Stimulated activated CD8-positive, alpha-beta memory T cell treated with anti-CD3 and anti-CD28 coated beads, Interleukin-2, amount 100 ng/mL, for 1 hour (primary cell): ENCODE measurements at regions not wholly inside any gene's neighbourhood (a gene's known extent, or its start where the extent isn't known, plus 50 kb on each side); places are given as distances from the start of the nearest gene placed in this dataset.

Experiments used
- DNase-seq, 2 donors: peaks; one replicate each; pipeline ENCODE4 v3.0.0-alpha.2; 2020; ENCODE audit warnings: low read depth in 2 of 2

DNA sequence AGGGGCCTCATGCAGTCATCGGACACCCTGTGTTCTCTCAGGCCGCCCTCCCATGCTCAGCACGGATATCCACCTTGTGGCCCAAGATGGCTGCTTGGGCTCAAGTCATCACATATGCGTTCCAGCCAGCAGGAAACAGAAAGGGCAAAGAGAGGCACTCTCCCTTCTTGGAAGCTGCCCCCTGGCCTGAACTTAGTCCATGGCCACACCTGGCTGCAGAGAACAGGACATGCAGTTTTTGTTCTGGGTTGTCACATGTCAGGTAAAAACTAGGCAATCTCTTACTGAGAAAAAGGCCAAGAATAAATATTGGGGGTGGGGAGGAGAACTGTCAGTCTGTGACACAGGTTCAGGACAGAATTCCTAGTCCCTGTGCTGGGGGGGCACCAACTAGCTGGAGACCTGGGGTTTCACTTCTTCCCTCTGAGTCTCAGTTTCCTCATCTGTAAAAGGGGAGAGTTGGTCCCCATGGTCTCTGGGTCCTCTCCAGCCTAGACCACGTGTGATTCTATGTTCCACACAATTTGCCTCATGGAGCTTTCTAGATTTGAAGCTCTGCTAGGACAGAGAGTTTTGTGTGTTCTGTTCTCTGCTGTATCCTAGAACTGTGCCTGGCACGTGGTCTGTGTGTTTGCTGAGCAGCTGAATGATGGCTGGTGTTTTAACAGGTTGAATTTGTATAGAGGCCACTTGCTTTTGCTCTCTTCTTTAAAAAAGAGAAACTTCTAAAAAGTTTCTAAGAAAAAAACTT is 107.2 kb upstream of the ANO1 start:
- DNase-seq = no peak

DNA sequence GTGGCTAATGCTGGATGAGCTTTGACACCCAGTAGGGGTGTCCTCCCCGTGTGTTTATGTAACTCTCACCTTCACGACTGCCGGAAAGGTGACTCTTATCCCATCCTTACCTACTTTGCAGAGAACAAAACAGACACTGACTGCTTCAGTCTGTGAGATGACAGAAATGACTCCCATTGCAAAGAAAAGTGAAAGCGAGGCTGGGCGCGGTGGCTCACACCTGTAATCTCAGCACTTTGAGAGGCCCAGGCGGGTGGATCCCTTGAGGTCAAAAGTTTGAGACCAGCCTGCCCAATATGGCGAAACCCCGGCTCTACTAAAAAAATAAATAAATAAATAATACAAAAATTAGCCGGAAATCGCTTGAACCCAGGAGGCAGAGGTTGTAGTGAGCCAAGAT is 106.4 kb upstream of the ANO1 start:
- no peak for DNase-seq

DNA sequence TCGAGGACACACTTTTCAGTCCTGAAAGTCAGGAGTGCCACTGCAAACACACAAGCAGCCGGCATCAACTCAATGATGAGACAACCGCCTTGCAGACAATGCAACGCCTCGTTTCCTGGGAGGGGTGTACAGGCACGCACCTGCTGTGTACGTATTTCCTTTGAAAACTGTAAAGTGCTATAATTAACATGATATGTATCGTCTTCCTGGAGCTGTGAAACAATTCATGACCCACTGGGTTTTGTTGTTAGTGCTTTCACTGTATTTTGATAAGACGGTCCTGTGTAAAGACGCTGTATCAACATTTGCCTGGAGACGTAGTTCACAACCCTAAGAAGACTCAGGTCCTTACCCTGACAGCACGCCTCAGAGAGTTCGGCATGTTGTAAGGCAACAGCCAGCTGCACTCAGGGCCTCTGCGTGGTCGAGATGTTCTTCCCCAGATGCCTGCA is 105.7 kb upstream of the ANO1 start:
- no peak for DNase-seq

DNA sequence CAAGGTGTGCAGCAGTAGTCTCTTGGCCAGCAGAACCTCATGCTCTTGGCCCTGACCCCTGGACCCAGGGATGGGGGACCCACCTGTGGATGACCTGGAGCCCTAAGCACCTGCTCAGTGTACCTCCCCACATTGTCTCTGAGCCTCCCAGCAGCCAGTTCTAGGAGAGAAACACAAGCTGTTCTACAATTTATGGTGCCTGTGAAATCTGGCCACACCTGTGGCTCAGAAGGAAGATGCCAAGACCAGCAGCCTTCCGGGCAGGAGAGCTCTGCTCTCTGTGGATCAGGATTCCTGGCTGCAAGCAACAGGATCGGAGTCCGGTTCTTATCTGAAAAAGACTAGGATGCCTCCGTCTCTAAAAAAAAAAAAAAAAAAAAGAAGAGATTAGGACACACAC is 103.6 kb upstream of the ANO1 start:
- DNase-seq = no peak

DNA sequence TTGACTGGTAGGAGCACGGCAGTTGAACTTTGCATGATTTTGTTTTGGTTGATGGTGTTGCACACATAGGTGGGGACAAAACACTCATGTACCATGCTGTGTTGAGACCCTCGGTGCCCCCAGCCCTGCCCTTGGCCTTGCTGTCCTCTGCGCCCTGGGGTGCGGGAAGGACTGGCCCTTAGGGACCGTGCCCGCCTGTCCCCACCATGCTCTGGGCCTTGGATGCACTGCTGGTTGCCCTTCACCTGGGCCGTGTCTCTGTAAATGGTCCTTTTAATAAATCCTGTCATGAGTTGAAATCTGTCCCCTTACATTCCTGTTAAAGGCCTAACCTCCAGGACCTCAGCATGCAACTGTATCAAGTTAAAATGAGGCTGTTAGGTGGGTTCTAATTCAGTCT is 102.3 kb upstream of the ANO1 start:
- DNase-seq = no peak

DNA sequence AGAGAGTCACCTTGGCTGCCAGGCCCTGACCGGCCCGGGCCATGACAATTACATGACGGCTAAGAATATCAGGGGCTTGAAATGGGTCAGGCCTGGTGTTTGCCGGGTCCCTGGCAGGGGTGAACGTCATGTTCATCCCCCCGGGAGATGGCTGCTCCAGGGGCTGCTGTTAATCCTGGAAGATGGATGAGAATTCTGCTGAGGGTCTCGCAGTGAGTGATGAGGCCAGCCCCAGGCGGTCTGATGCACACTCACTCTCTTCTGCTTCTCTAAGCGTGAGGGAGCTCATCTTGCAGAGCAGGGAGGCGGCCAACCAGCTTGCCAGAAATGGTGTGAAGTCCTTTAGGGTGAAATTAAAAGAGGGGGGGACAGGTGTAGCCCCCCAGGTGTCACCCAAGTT is 101.3 kb upstream of the ANO1 start:
- DNase-seq = no peak

DNA sequence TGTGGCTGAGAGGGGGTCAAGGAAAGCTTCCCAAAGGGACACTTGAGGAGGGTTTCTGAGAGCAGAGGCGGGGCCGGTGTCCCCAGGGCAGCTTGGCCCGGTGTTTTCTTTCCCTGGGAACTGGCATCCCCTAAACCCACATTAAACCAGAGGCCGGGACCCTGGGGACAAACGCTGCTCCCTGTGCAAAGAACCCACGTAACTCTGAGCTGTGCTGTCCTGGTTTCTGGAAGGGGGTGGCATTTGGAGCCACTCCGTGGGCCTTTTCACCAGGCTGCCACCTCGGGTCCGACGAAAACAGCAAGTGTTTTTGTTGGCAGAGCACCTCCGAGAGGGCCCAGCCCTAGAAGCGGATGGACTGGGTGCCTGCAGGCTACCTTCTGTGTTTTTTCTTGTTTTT is 100.2 kb upstream of the ANO1 start:
- no peak for DNase-seq

DNA sequence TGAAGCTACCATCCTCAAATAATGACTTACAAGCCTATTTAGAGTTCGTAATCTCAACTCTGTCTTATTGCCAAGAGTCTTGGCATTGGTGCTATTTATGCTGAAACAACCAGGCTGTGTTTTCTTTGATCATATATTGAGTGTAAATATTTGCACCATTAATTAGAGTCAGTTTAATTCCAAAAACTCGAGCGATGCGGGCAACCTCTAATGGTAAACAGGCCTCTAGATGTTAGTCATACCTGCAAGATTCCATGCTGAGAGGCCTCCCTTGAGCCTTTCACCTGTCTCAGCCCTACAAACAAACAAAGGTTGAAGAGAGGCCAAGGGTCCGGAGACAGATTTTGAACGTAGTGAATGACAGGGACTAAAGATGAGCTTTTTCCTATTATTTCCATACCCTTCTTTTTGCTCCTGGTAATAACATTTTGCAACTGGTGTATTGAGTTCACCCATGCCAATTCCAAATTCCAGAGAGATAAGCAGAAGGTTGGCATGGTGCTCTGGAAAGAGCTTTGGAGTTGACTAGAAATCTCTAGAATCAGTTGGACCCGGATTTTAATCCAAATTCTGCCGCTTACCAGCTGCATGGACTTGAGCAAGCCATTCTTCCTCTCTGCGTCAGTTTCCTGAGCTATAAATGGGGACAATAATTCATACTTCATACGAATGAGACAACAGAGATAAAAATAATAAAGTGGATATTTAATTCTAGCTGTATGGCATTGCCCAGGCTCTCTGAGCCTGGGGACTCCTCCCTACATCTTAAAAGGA is 99.1 kb upstream of the ANO1 start:
- DNase-seq = no peak

DNA sequence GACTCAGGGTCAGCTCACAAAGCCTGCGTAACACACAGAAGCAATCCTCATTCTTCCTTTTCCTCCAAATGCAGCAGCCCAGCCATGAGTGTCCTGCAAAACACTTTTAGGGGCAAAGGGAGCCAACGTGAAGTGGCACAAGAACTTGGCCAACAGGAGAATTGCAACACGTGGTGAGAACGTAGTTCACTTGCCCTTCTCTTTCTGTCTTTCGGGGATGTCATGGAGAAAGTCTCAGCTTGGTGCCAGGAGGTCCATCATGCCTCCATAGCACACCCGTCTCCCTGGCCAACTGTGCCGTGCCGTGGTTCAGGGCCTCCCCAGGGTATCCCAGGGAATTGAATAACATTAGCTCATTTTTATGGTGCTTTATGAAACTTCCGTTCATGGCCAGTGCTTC is 98.5 kb upstream of the ANO1 start:
- no peak for DNase-seq

DNA sequence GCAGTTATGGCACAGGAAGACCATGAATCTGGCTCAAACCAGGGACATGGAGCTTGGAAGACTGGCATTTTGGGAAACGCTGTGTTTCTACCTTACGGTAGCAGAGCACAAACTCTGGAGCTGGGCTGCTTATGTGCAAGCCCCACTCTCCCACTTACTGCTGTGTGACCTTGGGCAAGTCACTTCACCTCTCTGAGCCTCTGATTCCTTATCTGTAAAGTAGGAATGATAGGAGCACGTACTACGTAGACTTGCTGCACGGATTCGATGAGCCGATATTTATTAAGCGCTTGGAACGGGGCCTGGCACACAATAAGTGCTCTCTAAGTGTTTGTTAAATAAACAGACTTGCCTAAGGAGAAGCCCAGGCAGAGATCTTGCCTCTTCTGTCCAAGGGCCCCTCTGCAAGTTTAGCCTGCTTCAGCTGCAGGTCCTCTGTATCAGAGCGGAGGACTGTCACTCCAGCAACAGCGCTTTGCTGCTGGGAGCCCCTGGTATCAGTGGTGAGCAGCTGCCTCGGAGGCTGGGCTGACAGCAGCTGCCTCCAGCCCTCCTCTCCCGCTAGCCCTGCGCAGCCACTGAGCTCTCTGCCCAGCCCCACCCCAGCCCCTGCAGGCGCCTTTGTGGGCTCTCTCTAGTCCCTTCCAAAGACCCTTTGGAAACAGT is 96.9 kb upstream of the ANO1 start:
- no peak for DNase-seq

DNA sequence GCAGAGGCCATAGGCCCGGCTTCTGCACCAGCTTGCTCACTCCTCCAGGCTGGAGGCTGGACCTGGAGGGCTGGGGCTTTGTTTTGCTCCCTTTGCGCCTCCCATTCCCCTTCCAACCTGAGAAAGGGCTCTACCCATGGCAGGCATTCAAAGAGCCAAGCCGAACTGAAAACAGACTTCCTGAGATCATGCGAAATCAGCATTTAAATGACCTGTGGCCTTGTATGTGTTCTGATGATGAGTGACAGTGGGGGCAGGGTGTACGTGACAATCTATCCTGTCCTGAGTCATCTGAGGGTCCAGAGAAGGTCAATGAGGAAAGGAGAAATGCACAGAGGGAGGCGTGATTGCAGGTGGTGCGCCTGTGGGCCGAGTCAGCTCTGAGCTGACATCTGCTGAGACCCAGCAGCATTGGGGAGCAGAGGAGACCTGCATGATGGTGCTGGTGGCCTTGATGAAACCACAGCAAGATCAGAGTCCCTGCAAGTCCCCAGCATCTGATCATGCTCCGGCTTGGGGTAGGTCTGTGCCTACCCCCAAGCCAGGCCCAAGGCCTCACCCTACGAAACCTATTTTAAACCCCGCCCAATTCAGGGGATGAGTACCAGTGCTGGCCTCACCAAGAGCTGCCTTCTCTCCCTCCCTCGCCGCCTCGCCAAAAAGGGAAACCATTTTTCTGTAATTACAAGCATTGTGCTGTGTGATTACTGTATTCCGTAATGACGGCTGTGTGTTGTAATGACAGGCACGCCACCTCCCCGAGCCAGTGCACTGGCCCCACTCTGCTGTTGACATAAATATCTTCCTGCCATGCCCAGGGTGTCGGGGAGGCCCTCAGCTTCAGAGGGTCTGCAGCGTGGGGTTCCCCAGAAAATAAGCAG is 95.2 kb upstream of the ANO1 start:
- DNase-seq = no peak

DNA sequence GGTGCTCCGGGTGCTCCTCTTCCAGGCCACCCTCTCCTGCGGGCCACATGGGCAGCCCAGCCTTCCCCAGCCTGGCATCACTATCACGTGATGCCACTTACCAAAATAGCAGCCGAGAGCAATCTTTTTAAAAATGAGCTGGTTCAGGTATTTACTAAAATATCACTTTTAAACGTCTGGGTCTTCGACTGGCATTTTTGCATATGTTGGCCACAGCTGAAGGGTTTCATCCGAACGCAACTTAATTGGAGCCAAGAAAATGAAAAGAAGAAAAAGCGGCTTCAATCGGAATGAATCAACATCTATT is 94.6 kb upstream of the ANO1 start:
- no peak for DNase-seq

DNA sequence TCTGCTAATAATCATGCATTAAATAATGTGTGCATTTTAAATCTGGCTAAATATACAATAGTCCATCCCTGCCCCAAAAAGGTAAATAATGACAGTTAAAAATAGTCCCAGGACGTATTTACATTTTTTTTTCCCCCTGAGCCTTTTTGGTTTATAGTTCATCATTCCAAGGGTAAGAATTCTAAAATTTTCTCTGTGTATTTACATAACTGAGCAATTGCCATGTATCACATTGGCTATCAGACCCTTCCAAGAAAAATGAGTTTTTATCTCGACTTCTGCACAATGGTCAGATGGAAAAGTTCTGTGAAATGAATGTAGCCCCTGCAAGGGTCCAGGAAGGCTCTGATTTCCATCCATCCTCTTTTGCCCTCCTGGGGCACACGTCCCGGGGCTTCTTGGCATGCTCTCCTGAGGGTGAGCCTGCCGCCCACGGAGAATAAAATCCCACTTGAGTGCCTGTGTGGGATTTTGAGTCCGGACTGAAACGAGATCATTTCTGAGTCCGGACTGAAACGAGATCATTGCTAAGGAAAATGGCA is 94.1 kb upstream of the ANO1 start:
- no peak for DNase-seq

DNA sequence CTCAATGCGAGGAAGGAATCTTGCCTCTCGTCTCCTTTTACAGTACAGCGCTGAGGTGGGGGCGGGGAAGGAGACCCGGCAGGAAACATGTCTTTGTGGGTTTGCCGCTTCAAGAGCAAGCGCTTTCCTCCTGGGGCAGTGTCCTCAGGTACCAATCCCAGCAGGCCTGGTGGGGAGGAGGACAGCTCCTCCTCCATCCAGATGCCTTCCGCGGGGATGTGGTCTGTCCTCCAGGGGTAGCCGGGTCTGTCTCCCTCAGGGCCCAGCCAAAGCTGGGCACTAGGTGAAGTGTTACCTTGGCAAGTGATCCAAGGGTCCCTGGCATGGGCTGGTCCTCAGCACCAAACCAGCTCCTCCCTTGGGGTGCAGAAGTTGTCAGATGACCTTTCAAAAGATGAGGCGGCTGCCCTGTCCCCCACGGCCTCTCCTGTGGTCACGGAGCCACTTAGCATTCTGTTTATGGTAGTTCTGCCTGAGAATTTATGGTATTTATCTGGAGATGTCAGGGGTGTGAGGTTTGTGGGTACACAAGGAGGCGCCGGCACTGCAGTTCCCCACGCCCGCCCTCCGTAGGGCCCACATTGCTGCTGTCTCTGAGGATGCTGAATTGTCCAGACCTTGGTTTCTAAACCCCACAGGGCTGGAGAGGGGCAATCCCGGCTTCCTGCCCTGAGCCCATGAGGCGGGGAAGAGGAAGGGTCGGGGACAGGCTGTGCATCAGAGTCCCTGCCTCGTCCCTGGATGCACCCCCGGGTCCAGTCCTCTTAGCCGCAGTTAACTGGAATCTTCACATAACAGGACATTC is 93.5 kb upstream of the ANO1 start:
- no peak for DNase-seq

DNA sequence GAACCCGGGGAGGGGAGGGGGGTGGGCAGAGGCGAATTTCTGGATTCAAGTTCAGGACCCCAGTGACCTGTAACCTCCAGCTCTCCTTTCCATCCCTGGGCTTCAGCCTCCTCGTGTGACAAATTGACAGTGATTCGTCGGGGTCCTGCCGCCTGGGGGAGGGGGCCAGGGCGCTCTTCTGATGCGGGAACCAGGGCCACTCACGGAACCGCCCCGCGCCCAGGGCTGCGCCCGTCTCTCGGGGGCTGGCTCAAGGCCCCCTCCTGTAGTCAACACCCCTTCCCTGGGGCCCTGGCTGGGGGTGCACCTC is 92.8 kb upstream of the ANO1 start:
- DNase-seq = no peak

DNA sequence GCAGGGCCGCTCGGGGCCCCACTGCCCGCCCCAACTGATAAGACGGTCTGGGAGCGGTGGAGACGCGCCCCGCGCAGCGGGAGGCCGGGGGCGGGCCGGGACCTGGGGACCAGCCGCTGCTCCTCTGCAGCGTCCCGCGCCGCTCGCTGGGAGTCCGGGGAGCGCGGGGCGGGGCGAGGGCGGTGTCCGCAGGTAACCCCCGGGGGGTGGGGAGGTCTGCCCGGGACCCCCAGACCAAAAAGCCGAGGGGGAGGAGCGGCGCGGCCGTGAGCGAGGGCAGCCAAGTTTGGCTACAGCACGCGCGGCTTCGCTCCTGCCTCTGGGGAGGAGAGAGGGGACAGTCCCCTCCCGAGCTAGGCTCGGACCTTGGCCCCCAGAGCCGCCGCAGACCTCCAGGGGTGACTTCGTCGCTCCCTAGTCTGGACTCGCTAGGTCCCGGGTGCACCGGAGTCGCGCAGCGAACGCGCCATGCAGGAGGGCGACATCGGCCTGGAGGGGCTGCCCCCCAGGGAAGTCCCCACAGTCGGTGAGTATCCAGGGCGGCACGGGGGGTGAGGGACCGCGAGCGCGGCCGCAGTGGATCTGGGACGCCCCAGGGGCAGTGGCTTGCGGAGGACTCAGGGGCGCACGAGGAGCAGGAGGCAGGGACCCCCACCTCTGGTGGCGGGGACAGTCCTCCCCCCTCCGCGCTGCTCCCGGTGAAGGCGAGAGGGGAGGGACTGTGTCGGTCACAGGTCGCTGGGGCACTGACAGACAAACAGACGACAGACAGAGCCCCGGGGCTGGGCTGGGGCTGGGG is 92.3 kb upstream of the ANO1 start:
- DNase-seq = no peak

DNA sequence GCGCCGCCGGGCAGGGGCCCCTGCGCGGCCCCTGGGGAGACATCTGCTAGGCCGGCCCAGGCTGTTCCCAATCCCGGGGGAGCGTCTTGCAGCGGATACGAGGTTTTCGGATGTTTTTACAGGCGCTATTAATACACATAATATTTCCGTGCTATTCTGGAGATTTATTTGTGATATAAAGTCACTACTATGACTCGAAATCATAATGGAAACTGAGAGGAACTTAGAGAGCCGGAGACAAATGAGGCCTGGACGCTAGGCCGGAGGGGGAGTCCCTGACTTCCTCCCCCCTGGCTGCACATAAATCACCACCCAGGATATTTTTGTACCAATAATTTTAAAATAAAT is 91.7 kb upstream of the ANO1 start:
- DNase-seq = no peak

DNA sequence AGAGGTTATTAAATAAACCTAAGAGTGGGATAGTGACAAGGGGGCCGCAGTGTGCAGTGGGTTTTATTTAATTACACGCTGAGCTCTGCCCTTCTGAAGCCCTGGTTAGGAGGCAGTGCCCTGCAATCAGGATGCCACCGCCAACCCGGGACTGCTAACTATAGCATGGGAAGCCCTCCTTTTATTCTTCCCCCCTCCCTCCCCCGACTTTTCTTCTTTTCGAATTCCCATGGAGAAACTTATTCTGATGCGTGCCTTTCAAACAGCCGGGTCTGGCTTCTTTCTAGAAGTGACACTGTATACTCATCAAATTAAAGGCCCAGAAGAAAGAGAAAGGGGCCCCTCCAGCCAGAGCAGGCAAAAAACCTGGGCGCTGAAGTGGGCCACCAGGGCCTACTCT is 91.3 kb upstream of the ANO1 start:
- no peak for DNase-seq

DNA sequence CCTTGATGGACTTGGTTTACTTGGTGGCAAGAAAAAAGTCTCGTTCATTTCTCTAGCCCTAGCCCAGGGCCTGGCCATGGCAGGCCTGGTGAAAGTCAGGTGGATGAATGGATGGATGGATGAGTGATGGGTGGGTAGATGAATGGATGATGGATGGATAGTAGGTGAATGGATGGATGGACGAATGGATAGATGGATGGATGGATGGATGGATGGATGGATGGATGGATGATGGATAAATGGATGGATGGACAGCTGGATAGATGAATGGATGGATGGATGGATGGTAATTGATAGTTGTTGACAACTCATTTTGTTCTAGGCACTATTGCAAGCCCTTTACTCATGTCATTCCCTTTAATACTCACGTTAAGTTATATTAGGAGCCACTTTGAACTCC is 86.1 kb upstream of the ANO1 start:
- no peak for DNase-seq

DNA sequence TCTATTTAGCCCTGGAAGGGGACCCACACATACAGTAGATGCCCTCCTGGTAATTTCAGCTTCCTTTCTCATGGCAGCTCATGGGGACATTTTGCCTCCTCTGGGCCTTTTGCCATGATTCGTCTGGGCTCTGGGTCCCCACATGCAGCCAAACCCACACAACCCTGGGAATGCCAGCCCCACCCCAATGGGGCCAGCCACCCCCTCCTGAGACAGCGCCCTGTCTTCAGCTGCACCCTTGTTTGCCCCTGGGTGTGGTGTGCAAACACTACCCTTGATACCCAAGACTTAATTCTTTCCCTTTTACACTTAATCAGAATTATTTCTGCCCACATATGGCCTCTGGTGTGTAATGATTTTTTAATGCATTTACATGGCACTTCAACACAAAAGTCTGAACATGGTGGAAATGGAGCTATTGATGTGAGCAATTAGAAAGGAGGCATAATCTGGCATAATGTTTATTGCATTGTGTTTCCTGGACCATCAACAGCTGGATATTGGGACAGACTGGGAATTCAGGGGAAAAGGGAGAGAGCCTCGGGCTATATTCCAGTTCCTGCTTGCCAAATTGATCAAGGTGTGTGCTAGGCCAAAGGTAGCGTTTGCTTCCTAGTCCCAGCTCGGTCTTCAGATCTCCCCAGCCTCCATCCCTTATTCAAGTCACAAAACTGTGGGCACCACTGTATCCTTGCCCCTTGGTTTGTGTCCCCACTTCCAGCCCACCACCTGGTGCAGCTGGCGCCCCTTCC is 85.0 kb upstream of the ANO1 start:
- DNase-seq = no peak
